Neural progenitor cell (in vitro differentiated cells): ENCODE measurements at regions not wholly inside any gene's neighbourhood (a gene's known extent, or its start where the extent isn't known, plus 50 kb on each side); places are given as distances from the start of the nearest gene placed in this dataset.

Source experiments
- DNase-seq: peaks from one replicate; pipeline ENCODE4 v3.0.0-alpha.2; 2016; ENCODE audit warnings: low spot score
- H2AFZ ChIP-seq: fragments of 200-600 bp; sonication (generic); replicated peaks from 2 replicates; pipeline ENCODE4 v1.6.1; 2016; ENCODE audit warnings: antibody characterized with exemption
- H3F3A ChIP-seq: fragments of 200-600 bp; sonication (generic); 2 replicates; pipeline ENCODE4 v1.6.1; 2016; ENCODE audit warnings: antibody characterized with exemption, low read depth
- H3K27ac ChIP-seq: fragments of 200-600 bp; sonication (generic); 2 replicates; pipeline ENCODE4 v1.5.1; 2016; ENCODE audit warnings: mild to moderate bottlenecking
- H3K27me3 ChIP-seq: fragments of 200-600 bp; sonication (generic); 2 replicates; pipeline ENCODE4 v1.6.1; 2016; ENCODE audit warnings: mild to moderate bottlenecking, moderate library complexity
- H3K36me3 ChIP-seq: fragments of 200-600 bp; sonication (generic); 2 replicates; pipeline ENCODE4 v1.5.1; 2016
- H3K4me1 ChIP-seq: fragments of 200-600 bp; sonication (generic); 2 replicates; pipeline ENCODE4 v1.6.1; 2016; ENCODE audit warnings: mixed run types
- H3K4me2 ChIP-seq: fragments of 200-600 bp; sonication (generic); 2 replicates; pipeline ENCODE4 v1.6.1; 2016
- H3K4me3 ChIP-seq: fragments of 200-600 bp; sonication (generic); 2 replicates; pipeline ENCODE4 v1.5.1; 2016
- H3K79me2 ChIP-seq: fragments of 200-600 bp; sonication (generic); 2 replicates; pipeline ENCODE4 v1.6.1; 2016; ENCODE audit warnings: low read depth
- H3K9ac ChIP-seq: fragments of 200-600 bp; sonication (generic); 2 replicates; pipeline ENCODE4 v1.6.1; 2016
- H3K9me3 ChIP-seq: fragments of 200-600 bp; sonication (generic); 2 replicates; pipeline ENCODE4 v1.5.1; 2016; ENCODE audit warnings: low read depth
- H4K20me1 ChIP-seq: fragments of 200-600 bp; sonication (generic); 2 replicates; pipeline ENCODE4 v1.6.1; 2016; ENCODE audit warnings: low read depth
- H3K27ac Mint-ChIP-seq: 3 replicates; pipeline ENCODE4 v1.8.0; 2021; ENCODE audit warnings: mixed read lengths
- H3K27me3 Mint-ChIP-seq: 2 replicates; pipeline ENCODE4 v1.8.0; 2022; ENCODE audit warnings: low read depth, mild to moderate bottlenecking, inconsistent platforms, moderate library complexity, mixed read lengths; ENCODE audit not compliant: insufficient read depth
- H3K36me3 Mint-ChIP-seq: 3 replicates; pipeline ENCODE4 v1.8.0; 2021; ENCODE audit warnings: mixed read lengths
- H3K4me1 Mint-ChIP-seq: 3 replicates; pipeline ENCODE4 v1.8.0; 2021; ENCODE audit warnings: mixed read lengths
- H3K4me3 Mint-ChIP-seq: 3 replicates; pipeline ENCODE4 v1.8.0; 2021; ENCODE audit warnings: mild to moderate bottlenecking, moderate library complexity, mixed read lengths
- H3K9me3 Mint-ChIP-seq: 3 replicates; pipeline ENCODE4 v1.8.0; 2020; ENCODE audit warnings: mixed read lengths
- EZH2 ChIP-seq: fragments of 200-600 bp; sonication (generic); IDR thresholded peaks from 2 replicates; pipeline ENCODE4 v1.6.1; 2017; ENCODE audit warnings: antibody characterized with exemption, mild to moderate bottlenecking, moderate library complexity
- EZH2phosphoT487 ChIP-seq: fragments of 200-600 bp; sonication (generic); IDR thresholded peaks from 2 replicates; pipeline ENCODE4 v1.6.1; 2017; ENCODE audit warnings: antibody characterized with exemption
- TF ChIP-seq, protein P1 (sequence below): fragments of 200-600 bp; sonication (generic); IDR thresholded peaks from 2 replicates; pipeline ENCODE4 v1.5.1; 2017; ENCODE audit warnings: antibody characterized with exemption, mild to moderate bottlenecking

GRCh38 chr16:77035361-77035760, 155.6 kb upstream of the MON1B start:
- no peaks in the 10 kb centered on the region for H3F3A ChIP-seq
- no peaks in the 10 kb centered on the region for H3K36me3 ChIP-seq
- no peaks in the 10 kb centered on the region for H3K27me3 ChIP-seq
- H3K27ac ChIP-seq: no peak overlapping the region
- H3K9ac ChIP-seq: no peak overlapping the region
- peaks cover 3% of the 10 kb centered on the region for H3K4me1 Mint-ChIP-seq
- H3K4me3 ChIP-seq: no peak overlapping the region
- no peak overlapping the region for H3K4me3 Mint-ChIP-seq
- H4K20me1 ChIP-seq: no peaks in the 10 kb centered on the region
- no peaks in the 10 kb centered on the region for H3K79me2 ChIP-seq
- no peaks in the 10 kb centered on the region for H3K9me3 Mint-ChIP-seq
- TF ChIP-seq EZH2phosphoT487 (no peak), EZH2 (no peak)
- TF ChIP-seq, protein P1, sequence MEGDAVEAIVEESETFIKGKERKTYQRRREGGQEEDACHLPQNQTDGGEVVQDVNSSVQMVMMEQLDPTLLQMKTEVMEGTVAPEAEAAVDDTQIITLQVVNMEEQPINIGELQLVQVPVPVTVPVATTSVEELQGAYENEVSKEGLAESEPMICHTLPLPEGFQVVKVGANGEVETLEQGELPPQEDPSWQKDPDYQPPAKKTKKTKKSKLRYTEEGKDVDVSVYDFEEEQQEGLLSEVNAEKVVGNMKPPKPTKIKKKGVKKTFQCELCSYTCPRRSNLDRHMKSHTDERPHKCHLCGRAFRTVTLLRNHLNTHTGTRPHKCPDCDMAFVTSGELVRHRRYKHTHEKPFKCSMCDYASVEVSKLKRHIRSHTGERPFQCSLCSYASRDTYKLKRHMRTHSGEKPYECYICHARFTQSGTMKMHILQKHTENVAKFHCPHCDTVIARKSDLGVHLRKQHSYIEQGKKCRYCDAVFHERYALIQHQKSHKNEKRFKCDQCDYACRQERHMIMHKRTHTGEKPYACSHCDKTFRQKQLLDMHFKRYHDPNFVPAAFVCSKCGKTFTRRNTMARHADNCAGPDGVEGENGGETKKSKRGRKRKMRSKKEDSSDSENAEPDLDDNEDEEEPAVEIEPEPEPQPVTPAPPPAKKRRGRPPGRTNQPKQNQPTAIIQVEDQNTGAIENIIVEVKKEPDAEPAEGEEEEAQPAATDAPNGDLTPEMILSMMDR: no peak
- DNase-seq: no peak
- H3K9me3 ChIP-seq: no peaks in the 10 kb centered on the region
- H3K27ac Mint-ChIP-seq: no peak overlapping the region
- no peaks in the 10 kb centered on the region for H3K27me3 Mint-ChIP-seq
- H3K4me1 ChIP-seq: no peaks in the 10 kb centered on the region
- no peak overlapping the region for H2AFZ ChIP-seq
- no peak overlapping the region for H3K4me2 ChIP-seq
- H3K36me3 Mint-ChIP-seq: no peaks in the 10 kb centered on the region

DNA sequence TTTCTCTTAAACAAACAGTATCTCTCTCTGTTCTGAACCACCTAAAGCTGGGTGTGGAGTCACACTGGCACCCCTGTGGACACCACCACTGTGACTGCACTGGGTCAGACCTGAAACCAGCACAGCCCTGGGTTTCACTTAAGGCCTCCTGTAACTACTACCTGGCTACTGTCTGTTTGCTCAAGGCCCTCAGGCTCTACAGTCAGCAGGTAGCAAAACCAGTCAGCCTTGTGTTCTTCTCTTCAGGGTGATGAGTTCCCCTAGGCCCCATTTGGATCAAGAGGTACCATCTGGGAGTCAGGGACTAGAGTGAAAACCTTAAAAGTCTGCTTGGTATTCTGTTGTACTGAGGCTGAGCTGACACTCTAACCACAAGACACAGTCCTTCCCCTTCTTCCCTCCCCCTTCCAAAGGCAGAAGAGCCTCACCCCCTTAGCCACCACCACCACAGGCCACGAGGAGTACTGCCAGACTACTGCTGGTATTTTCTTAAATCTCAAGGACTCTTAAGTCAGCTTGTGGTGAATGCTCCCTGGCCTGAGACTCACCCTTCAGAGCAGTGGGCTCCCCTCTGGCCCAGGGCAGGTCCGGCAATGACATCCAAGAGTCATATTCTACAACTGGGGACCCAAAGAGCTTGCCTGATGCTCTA, 153.2 kb upstream of the MON1B start:
- DNase-seq: no peak
- no peak overlapping the region for H3K27ac Mint-ChIP-seq

GRCh38 chr16:77041468-77041867, 149.5 kb upstream of the MON1B start:
- H3K9ac ChIP-seq: no peak overlapping the region
- H3K27ac ChIP-seq: no peak overlapping the region
- H4K20me1 ChIP-seq: no peaks in the 10 kb centered on the region
- Mint-ChIP-seq H3K36me3 (no peaks in the 10 kb centered on the region), H3K27ac (no peak overlapping the region), H3K4me3 (no peak overlapping the region), H3K27me3 (no peaks in the 10 kb centered on the region), H3K4me1 (no peaks in the 10 kb centered on the region), H3K9me3 (no peaks in the 10 kb centered on the region)
- no peak overlapping the region for H3K4me3 ChIP-seq
- TF ChIP-seq EZH2phosphoT487 (no peak), EZH2 (no peak)
- TF ChIP-seq, protein P1: no peak
- no peak for DNase-seq
- H3K27me3 ChIP-seq: no peaks in the 10 kb centered on the region
- no peaks in the 10 kb centered on the region for H3F3A ChIP-seq
- no peak overlapping the region for H3K4me2 ChIP-seq
- no peaks in the 10 kb centered on the region for H3K79me2 ChIP-seq
- H3K36me3 ChIP-seq: no peaks in the 10 kb centered on the region
- H3K4me1 ChIP-seq: no peaks in the 10 kb centered on the region
- H2AFZ ChIP-seq: no peak overlapping the region
- no peaks in the 10 kb centered on the region for H3K9me3 ChIP-seq

More for the DNA sequence above, 153.2 kb upstream of the MON1B start:
- no peak overlapping the region for H3K4me3 ChIP-seq
- H3K36me3 ChIP-seq: no peaks in the 10 kb centered on the region
- no peaks in the 10 kb centered on the region for H3K4me1 Mint-ChIP-seq
- no peaks in the 10 kb centered on the region for H3K9me3 Mint-ChIP-seq
- no peak overlapping the region for H3K9ac ChIP-seq
- no peaks in the 10 kb centered on the region for H3K36me3 Mint-ChIP-seq
- H3K27me3 Mint-ChIP-seq: no peaks in the 10 kb centered on the region
- H3K4me2 ChIP-seq: no peak overlapping the region
- no peaks in the 10 kb centered on the region for H3F3A ChIP-seq
- H3K9me3 ChIP-seq: no peaks in the 10 kb centered on the region
- no peaks in the 10 kb centered on the region for H3K27me3 ChIP-seq
- TF ChIP-seq EZH2: no peak
- no peak for TF ChIP-seq EZH2phosphoT487
- TF ChIP-seq, protein P1: no peak
- no peak overlapping the region for H3K27ac ChIP-seq
- H3K79me2 ChIP-seq: no peaks in the 10 kb centered on the region
- no peaks in the 10 kb centered on the region for H3K4me1 ChIP-seq
- H2AFZ ChIP-seq: no peak overlapping the region
- no peaks in the 10 kb centered on the region for H4K20me1 ChIP-seq
- H3K4me3 Mint-ChIP-seq: no peak overlapping the region
